Iris pigment epithelial cell (primary cell): ENCODE measurements at regions not wholly inside any gene's neighbourhood (a gene's known extent, or its start where the extent isn't known, plus 50 kb on each side); places are given as distances from the start of the nearest gene placed in this dataset.

Source experiments
- DNase-seq: peaks from one replicate; pipeline ENCODE4 v3.0.0-alpha.2; 2011; ENCODE audit warnings: low read depth

DNA sequence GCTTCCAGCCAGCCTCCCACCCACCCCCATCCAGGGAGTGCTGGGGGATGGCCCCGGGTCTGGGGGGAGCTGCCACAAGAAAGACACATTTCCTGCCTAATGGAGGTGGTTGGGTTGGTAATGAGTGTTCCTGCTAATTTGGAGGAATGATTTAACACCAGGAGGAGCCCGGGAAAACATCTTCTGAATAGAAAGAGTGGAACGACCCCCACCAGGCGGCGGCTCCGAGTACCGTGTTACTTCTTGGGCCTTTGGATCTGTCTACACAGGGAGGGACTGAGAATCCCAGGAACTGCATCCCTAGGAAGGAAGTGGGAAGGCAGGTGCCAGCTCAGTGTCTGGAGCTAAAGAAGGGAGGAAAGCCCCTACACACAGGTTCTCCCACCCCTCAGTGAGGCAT lies 64.6 kb downstream of the TSPAN17 start:
- DNase-seq: no peak

DNA sequence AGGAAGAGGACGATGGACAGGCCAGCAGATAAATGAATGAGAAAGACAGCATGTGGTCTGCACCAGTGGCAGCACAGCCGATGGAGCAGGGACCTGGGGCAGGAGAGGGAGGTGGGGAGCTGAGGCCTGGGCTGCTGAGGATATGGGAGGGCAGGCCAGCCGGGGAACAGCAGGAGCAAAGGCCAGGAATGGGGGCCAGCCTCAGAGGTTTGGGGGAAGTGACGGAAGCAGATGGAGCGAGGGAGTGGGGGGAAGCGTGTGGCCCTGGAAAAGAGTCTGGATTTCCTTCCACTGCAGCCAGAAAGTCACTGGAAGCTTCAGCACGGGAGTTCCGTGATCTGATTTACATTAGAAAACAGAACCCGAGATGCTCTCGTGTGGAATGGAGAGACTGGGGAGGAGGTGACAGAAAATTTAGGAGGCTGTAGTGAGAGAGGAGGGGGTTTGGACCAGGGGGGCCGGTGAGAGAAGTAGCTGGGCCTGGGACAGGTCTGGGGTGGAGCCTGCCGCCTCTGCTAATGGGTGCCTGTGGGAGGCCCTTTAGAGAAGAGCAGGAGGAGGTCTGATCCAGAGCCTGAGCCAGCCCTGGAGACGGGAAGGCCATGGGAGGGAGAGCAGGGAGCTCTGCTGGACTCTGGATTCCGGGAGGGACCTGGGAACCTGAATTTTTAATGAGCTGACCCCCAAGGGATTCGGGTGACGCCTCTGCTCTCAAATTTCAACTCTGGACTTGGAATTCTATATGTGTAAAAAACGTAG lies 65.4 kb downstream of the TSPAN17 start:
- DNase-seq: no peak

DNA sequence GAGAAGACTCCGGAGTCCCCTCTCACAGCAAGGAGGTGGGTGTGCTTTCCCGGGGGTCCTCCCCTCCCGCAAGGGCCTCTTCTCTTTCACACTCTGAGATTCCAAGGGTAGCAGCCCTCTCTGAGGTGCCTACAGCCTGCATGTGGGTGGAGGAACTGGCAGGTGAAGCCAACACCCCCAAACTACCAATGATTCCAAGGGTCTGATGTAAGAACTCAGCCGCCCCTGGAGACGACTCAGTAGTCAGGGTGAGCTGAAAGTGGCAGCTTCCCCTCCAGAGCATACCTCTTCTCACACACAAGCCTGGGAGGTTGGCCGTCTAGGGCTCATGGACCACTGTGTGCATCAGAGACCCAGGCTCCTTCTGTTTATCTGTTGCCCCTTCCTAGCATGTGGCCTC lies 66.1 kb downstream of the TSPAN17 start:
- DNase-seq: no peak

DNA sequence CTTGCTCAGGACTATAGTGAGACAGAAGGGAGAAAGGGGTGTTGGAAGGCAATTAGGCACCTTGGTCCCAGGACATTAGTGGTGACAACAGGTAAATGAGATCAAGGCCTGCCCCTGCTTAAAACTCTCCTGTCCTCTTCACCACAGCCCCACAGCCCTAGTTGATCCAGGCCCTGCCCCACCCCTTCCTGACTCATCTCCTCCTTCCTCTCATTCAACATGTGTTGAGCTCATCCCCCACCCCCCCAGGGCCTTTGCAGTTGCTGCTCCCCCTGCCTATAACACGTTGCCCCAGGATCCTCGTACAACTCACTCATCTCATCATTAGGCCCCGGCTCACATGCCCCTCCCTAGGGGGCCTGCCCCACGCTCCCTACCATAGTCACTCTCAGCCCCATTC lies 66.8 kb downstream of the TSPAN17 start:
- peak; percentile 22 for DNase-seq

DNA sequence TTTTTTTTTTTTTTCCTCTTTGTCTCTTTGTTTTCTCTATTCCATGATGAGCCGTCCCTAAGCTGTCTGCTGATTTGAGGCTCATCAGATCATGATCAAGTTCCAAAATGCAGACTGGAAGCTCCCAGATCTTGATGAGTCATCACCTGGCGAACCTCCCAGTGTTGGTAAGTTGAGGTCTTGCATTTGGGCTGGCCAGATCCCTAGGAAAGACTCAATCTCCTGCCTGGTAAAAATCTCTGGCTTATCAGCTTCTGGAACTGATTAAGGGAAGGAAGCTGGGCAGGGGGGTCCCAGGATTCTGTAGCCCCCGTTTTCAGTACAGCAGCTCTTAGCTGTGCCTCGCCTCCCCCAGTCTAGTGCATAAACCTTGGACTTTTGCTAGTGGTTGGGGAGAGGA lies 69.0 kb downstream of the TSPAN17 start:
- DNase-seq: peak; percentile 86

DNA sequence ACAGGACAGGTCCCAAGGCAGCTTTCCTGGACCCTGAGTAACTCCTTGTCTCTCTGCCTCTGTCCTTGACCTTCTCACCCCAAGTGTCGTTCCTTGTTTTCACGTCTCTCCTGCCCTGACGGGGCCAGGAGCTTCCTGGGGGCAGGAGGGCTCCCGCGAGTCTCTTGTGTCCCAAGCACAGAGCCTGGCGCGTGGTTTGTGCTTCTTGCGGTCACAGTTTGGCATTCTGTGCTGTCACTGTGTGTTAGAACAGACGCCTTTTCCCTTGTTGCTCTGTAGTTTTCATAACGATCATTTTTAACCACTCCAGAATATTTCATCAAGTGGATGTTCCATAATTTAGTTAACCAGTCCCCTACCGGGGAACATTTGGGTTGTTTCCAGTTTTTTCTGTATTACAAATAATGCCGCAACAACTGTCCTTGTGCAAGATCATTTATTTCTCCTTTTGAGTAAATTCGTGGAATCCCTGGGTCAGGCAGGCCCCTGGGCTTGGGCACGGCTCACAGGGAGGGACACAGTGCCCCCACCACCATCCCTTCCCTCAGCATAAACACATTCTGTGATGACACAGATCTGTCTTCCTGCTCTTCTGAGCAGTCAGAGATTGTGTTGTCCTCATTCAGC lies 71.9 kb downstream of the TSPAN17 start:
- no peak for DNase-seq

DNA sequence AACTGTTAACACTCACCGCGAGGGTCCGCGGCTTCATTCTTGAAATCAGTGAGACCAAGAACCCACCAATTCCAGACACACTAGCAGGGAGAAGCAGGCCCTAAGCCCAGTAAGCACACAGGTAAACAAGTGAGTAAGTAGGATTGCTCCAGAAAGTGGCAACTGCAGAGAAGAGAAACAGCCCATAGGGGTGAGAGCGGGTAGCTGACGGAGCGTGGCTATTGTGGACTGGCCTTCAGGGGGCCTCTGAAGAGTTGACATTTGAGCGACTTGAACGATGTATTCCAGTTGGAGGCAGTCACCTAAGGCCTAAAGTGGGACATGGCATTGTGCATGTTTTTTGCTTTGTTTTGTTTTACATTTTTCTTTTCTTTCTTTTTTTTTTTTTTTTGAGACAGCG lies 74.2 kb downstream of the TSPAN17 start:
- no peak for DNase-seq

DNA sequence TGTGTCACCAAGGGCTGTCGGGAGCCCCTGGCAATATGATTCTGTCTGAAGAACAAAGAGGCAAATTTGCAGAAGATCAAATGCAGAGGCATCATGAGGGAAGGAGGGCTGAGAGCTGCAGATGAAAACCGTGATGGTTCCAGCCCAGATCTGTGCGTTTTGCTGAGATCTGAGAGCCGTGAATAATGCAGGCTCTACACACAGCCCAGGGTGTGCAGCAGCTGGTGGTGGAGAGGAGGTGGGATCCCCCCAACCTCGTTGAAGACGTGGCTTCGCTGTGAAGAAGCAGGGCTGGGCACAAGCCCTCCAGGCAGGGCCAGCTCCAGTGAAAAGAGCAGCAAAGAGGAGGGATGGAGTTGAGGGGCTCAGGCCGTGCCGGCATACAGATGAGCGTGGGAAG lies 75.5 kb downstream of the TSPAN17 start:
- no peak for DNase-seq

DNA sequence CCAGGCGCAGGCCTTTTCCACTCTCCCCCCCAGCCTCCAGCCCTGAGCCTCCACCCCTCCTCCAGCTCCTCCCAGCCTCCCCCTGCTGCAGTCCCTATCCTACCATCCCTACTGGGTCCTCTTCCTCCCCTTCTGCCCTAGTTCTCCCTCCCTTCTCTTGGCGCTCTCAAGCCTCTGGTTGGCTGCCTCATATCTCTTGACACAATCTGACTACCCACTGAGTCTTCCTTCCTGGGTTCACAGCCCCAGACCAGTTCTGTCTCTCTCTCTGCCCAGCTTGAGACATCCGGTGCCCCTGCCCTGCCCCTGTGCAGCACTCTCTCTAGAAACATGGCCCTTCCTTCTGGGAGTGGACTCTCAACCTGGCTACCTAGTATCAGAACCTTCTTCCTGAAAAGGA lies 76.2 kb downstream of the TSPAN17 start:
- DNase-seq: no peak

DNA sequence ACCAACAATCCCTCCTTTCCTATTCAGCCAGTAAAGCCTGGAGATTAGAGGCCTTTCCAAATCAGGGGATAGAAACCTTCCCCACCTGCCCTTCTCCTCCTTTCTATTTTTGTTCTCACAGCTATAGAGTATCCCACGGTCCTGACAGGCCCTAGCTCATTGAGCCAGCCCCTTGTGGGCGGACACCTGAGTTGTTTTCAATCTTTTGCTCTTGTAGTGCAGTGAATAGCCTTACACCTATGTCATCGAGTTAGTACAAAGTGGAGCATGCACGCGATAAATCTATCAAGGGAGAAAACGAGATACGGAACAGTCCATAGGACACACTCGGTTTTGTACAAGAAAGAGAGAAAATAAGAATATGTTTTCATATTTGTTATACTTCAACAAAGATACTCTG lies 77.2 kb downstream of the TSPAN17 start:
- no peak for DNase-seq

DNA sequence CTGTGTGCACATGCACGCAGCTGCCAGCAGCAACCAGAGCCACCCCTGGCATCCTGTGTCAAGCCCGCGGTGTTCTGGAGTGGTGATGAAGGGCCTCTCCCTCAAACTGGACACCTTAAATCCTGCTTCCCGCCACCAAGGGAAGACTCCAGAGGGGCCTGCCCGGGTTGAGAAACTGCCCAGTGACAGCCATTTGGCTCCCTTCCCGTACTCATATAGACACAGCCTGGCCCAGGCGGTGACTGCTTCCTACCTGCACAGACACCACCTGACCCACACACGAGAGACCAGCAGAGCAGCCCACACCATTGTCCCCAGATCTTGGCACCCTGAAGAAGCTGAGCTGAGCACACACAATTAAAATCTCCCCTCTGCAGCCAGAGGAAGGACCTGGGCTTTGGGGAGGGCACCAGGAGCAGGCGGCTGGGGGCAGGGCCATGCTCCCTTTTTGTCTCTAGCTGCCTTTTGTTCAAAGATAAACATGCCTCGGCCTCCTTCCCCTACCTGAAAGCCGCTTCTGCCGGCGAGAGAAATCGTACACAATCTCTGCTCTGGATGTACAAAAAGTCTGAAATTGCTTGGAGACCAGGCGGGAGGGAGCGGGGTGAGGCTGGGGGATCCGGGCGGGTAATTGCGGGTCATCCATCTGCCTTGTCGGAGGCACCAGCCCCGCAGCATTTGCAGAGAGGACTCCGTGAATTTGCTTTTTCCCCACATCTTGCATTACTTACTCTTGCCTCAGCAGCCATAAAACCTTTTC lies 78.4 kb downstream of the TSPAN17 start:
- no peak for DNase-seq

DNA sequence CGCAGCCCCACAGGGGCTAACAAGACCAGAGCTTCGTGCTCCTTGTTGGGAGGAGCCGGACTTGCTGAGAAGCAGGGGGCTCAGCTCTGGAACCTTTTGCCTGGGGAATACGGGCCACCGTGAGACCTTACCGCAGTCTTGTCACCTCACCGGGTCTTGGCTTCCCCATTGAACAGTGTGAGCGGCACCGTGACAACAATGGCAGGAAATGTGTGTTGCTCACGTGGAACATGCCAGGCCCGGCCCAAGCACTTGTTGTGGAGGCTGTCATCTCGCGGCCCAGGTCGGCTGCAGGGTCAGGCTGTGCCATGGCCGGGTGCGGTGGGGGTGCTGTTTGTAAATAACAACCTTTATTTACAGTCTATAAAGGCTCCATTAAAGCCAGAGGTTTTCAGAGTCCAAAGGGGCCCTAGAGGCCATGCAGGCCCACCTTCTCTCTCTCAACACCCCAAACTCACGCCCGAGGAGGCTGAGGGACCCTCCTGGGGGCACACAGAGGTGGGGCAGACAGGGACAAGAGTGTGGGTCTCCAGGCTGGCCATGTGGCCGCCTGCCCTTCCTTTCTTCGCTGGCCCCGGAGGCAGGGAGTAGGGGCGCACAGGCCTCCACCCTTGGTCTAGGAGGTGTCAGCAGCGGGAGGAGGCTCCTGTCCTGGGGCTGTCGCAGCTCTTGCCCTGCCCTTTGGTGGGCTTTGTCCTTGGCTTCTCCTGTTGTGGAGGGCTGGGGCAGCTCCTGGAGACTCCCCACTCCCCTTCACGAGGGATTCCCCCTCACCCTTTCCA lies 79.7 kb downstream of the TSPAN17 start:
- no peak for DNase-seq

DNA sequence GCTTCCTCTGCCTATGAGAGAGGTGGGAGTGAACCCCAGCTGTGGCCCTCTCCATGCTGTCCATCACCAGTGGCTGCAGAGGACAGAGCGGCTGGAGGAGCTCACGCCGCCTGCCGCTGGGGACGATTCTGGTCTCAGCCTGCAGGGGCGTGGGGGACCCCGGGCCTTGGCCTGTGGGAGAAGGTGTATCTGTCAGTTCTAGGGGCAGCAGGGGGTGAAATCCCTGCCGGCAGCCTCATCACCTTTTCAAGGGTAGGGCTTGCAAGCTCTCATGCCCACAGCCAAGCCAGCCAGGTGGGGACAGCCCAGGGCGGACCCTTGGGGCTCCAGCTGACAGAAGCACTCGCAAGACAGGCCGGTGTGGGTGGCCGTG lies 80.2 kb downstream of the TSPAN17 start:
- no peak for DNase-seq

DNA sequence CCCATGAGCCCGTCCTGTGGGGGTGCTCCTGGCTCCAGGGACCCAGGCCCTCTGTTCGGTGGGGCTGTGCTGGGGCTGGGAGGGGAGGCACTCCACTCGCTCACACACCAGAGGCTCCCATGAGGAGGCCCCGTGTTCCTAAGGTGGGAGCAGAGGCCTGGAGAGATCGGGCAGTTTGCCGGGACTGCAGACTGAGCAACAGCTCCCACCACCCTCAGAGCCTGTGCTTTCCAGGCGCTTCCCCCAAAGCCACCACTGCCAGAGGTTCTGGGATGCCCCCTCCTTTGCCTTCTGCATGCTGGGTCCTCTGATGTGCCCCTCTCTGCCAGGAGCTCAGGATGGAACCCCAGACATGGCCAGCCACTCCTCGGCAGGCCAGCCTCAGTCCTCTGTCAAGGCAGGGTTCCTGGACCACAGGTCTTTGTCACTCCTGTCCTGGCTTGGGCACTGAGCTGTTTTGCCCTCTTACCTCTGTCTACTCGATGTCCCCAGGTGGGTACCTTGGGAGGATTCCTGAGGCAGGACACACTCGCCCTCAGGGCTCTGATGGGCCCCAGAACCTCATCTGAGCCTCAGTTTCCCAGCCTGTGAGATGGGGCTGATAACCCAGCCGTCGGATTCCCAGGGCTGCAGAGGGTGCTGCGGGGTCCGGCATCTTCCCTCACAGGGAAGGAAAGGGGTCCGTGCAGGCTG lies 80.8 kb downstream of the TSPAN17 start:
- no peak for DNase-seq

DNA sequence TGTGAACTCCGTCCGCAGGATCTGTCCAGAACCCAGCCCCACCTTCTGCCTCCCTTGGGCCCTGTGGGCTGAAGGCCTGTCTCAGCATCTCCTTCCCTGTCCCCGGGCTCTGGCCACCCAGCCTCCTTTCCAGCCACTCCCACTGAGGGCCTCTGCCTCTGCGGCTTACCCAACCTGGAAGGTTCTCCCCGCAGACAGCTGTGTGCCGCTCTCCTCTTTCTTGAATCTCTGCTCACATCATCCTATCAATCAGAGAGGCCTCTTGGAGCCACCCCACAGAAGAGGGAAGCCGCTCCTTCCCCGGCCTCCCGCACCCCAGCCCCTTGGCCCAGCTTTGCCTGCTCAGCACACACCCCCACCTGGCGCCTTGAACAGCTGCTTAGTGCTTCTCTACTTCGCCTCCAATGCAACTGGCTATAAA lies 81.5 kb upstream of the UNC5A start:
- DNase-seq: no peak

DNA sequence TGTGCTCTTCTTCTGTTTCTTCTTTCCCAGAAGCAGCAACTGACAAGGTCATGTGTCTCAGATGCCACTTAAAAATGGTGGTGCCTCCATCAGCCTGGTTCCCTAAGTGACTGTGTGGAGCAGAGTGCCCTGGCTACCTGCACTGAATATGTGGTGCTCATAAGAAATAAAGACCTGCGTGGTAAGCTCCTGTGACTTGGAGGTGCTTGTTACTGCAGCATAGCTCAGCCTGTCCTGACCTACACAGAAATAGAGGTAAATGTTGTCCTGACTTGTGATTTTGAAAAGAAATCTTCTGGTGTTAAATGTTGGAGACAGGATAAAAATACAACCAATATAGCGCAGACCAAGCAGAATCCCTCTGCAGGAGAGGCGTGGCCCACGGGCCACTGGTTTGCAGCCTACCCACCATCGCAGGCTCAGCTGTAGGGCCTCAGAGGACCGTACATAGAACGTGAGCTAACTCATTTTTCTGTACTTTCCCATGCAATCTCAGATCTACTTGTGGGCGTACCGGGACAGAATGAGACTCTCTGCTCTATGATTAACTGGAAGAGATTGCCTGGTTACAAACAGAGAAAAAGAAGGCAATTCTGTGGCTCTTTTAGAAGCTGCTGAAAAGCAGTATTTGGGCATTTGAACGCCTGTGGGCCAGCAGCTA lies 79.4 kb upstream of the UNC5A start:
- no peak for DNase-seq

DNA sequence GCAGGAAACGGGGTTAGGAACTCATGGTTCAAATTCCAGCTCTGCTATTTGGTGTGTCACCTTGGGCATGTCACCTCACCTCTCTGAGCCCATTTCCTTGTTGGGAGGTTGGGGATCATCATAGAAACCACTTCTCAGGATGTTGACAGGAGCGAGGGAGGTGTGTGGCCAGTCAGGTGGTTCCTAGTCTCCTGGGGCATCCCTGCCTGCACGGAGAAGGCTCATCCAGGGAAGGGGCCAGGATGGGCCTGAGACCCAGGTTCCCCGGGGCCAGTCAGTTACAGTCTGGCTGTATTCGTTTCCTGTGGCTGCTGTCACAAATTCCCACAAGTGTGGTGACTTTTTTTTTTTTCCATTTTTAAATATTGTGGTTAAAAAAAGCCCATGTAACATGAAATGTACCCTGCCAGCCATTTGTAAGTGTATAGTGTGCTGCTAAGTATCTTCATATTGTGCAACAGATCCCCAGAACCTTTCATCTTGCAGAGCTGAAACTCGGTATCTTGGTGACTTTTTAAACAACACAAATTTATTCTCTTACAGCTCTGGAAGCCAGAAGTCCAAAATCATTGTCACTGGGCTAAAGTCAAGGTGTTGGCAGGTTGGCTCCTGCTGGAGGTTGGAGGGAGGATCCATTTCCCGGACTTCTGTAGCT lies 78.7 kb upstream of the UNC5A start:
- no peak for DNase-seq

DNA sequence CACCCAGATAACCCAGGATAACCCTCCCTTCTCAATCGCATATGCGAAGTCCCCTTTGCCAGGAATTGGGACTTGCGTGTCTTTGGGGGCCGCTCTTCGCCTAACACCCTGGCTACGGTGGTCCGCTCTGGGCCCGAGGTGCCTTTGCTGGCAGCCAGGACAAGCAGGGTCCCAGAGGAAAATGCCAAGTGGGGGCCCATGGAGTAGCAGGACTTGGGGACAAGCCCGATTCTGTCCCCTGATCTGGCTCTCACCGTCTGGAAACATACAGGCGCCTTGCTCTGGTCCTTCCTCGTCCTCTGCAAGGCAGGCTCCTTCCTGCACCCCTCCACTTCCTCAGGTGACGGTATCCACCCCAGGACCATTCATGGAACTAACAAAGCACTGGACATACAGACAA lies 78.1 kb upstream of the UNC5A start:
- DNase-seq: no peak

DNA sequence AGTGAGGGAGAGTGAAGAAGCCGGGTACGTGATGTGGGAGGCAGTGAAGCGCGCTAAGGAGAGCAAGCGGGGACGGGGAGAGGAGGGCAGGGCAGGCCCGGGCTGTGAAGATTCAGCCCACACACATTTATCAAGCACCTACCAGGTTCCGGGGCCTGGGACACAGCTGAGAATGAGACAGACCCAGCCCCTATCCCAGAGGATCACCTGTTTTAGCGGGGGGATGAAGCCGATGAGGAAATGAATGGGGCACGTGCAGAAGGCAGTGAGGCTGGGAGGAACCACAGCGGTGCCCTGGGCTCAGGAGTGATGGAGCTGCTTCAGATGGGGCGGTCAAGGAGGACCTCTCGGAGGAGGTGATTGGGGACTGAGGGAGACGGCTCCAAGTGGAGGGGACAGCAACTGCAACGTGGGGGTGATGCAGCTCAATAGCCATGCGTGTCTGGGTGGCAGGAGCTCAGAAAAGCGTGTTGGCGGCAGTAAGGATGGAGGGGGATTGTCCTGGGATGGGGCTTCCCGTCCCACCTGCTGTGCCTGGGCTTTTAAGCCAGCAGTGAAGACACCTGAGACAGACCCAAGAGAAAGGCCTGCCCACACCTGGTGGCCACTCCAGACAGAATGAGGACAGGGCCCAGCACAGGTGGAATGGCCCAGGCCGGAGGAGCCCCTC lies 77.5 kb upstream of the UNC5A start:
- no peak for DNase-seq
